T-helper 2 cell treated with Interferon-gamma antibody and Interleukin-4, amounts not matched to agents 100 ng/mL and 5 ng/mL, for 36 hours (primary cell): ENCODE measurements at regions not wholly inside any gene's neighbourhood (a gene's known extent, or its start where the extent isn't known, plus 50 kb on each side); places are given as distances from the start of the nearest gene placed in this dataset.
"Not testable (repeated sequence)": the region's sequence is repeated elsewhere in the genome, so short reads cannot be mapped to it uniquely, and the experiment has no call there.

Experiments used
- intact Hi-C: fragments of 100-400 bp; cut with micrococcal nuclease; formaldehyde crosslinking; loops from one replicate; pipeline ENCODE4 v1.15.1; 2023

GRCh38 chr2:49807689-49808088 is 653.4 kb upstream of the FSHR start:
- intact Hi-C loops: no loop called here

- intact Hi-C loops: no loop called here
These were observed 649.8 kb upstream of the FSHR start for GRCh38 chr2:49804111-49804510.

GRCh38 chr2:49801898-49802450 is 647.7 kb upstream of the FSHR start:
- intact Hi-C loops: no loop called here

- intact Hi-C loops: no loop called here
These were observed 644.3 kb upstream of the FSHR start for GRCh38 chr2:49798570-49798969.

- intact Hi-C loops: no loop called here
These were observed 642.0 kb upstream of the FSHR start for GRCh38 chr2:49796266-49796665.

GRCh38 chr2:49794396-49794795 is 640.1 kb upstream of the FSHR start:
- intact Hi-C loops: no loop called here

GRCh38 chr2:49788300-49788699 is 634.0 kb upstream of the FSHR start:
- intact Hi-C loops: no loop called here

GRCh38 chr2:49780949-49781348 is 626.6 kb upstream of the FSHR start:
- intact Hi-C loops: no loop called here

- intact Hi-C loops: loop anchor here (10.0 kb wide), 1 partner anchor 372 kb away; no protein-coding TSS in a partner anchor
These were observed 618.1 kb upstream of the FSHR start for GRCh38 chr2:49772299-49772970.

GRCh38 chr2:49770919-49771318 is 616.6 kb upstream of the FSHR start:
- intact Hi-C loops: loop anchor here (10.0 kb wide), 1 partner anchor 374 kb away; no protein-coding TSS in a partner anchor

- intact Hi-C loops: no loop called here
These were observed 613.0 kb upstream of the FSHR start for GRCh38 chr2:49767316-49767715.

GRCh38 chr2:49755777-49756176 is 601.5 kb upstream of the FSHR start:
- intact Hi-C loops: no loop called here

- intact Hi-C loops: no loop called here
These were observed 600.1 kb upstream of the FSHR start for GRCh38 chr2:49754381-49754780.

GRCh38 chr2:49753344-49753985 is 599.1 kb upstream of the FSHR start:
- intact Hi-C loops: no loop called here

GRCh38 chr2:49737606-49738005 is 583.3 kb upstream of the FSHR start:
- intact Hi-C loops: no loop called here

- intact Hi-C loops: not testable (repeated sequence)
These were observed 578.6 kb upstream of the FSHR start for GRCh38 chr2:49732924-49733323.

- intact Hi-C loops: no loop called here
These were observed 564.9 kb upstream of the FSHR start for GRCh38 chr2:49719241-49719640.

GRCh38 chr2:49715597-49715996 is 561.3 kb upstream of the FSHR start:
- intact Hi-C loops: no loop called here

- intact Hi-C loops: no loop called here
These were observed 560.1 kb upstream of the FSHR start for GRCh38 chr2:49714454-49714853.

GRCh38 chr2:49702740-49703139 is 548.4 kb upstream of the FSHR start:
- intact Hi-C loops: no loop called here

- intact Hi-C loops: no loop called here
These were observed 539.6 kb upstream of the FSHR start for GRCh38 chr2:49693961-49694360.

GRCh38 chr2:49692022-49692421 is 537.7 kb upstream of the FSHR start:
- intact Hi-C loops: not testable (repeated sequence)

GRCh38 chr2:49687918-49688317 is 533.6 kb upstream of the FSHR start:
- intact Hi-C loops: loop anchor here (1.0 kb wide), 1 partner anchor 456 kb away; no protein-coding TSS in a partner anchor
